ENCODE measurements at regions not wholly inside any gene's neighbourhood (a gene's known extent, or its start where the extent isn't known, plus 50 kb on each side); places are given as distances from the start of the nearest gene placed in this dataset.

DNA sequence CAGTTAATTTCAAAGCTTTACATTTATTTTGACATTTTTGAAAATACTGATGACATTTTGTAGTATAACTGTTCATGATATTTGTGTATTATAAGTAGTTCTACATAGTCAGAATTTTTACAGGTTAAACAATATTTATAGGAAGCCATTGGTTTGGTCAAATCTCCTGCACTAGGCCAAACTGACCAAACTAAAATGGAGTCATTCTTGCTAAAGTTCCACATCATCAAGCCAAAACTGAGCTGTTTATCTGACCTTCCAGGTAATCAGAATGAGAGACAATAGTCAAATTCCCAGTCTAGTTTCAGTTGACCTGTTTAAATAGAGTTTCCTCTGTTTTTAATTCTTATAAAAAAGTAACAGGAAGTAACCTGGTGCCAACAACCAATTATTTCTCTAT lies 253.3 kb upstream of the RGS18 start:
- no peak for ATAC-seq
- no peak overlapping the region for H3K4me2 ChIP-seq (ENCODE audit: low read depth, low read length)
- FAIRE-seq, result no peak
- H3K27me3 ChIP-seq (ENCODE audit: control insufficient read depth in 1 of 2, insufficient read depth in 2 of 2, low read length in 2 of 2), result no peaks in the 10 kb centered on the region
- peaks cover 17% of the 10 kb centered on the region; the same call in 1 of the 2 replicates for H3K9me3 ChIP-seq (ENCODE audit: low read length)
- ChIA-PET CTCF (ENCODE audit: low intra/inter-chr PET ratio, low total read pairs) (no interaction called here), POLR2A (no interaction called here)
- in situ Hi-C loops (cut with HindIII; ENCODE audit: extremely low pct_ligation_motif_present, low pct_unique_long_range_greater_than_20kb) (no loop called here), intact Hi-C loops (cut with micrococcal nuclease; ENCODE audit: unreplicated experiment) (no loop called here)
- no peak overlapping the region for H3K9ac ChIP-seq (ENCODE audit: insufficient read depth, low read depth, low read length)
- no TSS peak for BruUV-seq (replicated peaks)
- H4K20me1 ChIP-seq (ENCODE audit: insufficient read depth, low read length), result no peaks in the 10 kb centered on the region
- H3K27ac ChIP-seq (ENCODE audit: extremely low read length, insufficient read depth, low read length), result no peak overlapping the region
- H3K79me2 ChIP-seq (ENCODE audit: insufficient read depth, low read length), result no peaks in the 10 kb centered on the region
- TF ChIP-seq ATM (IDR thresholded peaks at IDR 0.05; ENCODE audit: borderline replicate concordance) (no peak), ZNF235 (CRISPR knock-in tag; IDR thresholded peaks at IDR 0.05; ENCODE audit: borderline replicate concordance) (no peak)
- no peak for DNase-seq (ENCODE audit: low spot score)
- H3K4me1 ChIP-seq (ENCODE audit: insufficient read depth, low read length), result no peaks in the 10 kb centered on the region
- no peak overlapping the region for H2AFZ ChIP-seq (ENCODE audit: low read length)
- H3K4me3 ChIP-seq (replicated peaks in 1 of 3; ENCODE audit: insufficient read depth in 1 of 3, low read depth in 2 of 3, low read length in 3 of 3), result no peak overlapping the region
- no peaks in the 10 kb centered on the region for H3K36me3 ChIP-seq (replicated peaks in 1 of 2; ENCODE audit: control insufficient read depth in 1 of 2, insufficient read depth in 2 of 2, low read length in 2 of 2)

- Histone ChIP-seq H3K4me3 (replicated peaks in 1 of 3; ENCODE audit: insufficient read depth in 1 of 3, low read depth in 2 of 3, low read length in 3 of 3) (no peak overlapping the region), H3K4me1 (ENCODE audit: insufficient read depth, low read length) (no peaks in the 10 kb centered on the region), H3K4me2 (ENCODE audit: low read depth, low read length) (no peak overlapping the region), H3K9me3 (ENCODE audit: low read length) (peaks cover 18% of the 10 kb centered on the region; the same call in 1 of the 2 replicates), H3K27me3 (ENCODE audit: control insufficient read depth in 1 of 2, insufficient read depth in 2 of 2, low read length in 2 of 2) (no peaks in the 10 kb centered on the region), H3K9ac (ENCODE audit: insufficient read depth, low read depth, low read length) (no peak overlapping the region), H3K27ac (ENCODE audit: extremely low read length, insufficient read depth, low read length) (no peak overlapping the region), H2AFZ (ENCODE audit: low read length) (no peak overlapping the region), H3K36me3 (replicated peaks in 1 of 2; ENCODE audit: control insufficient read depth in 1 of 2, insufficient read depth in 2 of 2, low read length in 2 of 2) (no peaks in the 10 kb centered on the region), H4K20me1 (ENCODE audit: insufficient read depth, low read length) (no peaks in the 10 kb centered on the region), H3K79me2 (ENCODE audit: insufficient read depth, low read length) (no peaks in the 10 kb centered on the region)
- DNase-seq (ENCODE audit: low spot score) (no peak), ATAC-seq (no peak), FAIRE-seq (no peak)
- in situ Hi-C loops (cut with HindIII; ENCODE audit: extremely low pct_ligation_motif_present, low pct_unique_long_range_greater_than_20kb) (no loop called here), intact Hi-C loops (cut with micrococcal nuclease; ENCODE audit: unreplicated experiment) (no loop called here)
- ChIA-PET POLR2A (no interaction called here), CTCF (ENCODE audit: low intra/inter-chr PET ratio, low total read pairs) (no interaction called here)
- no TSS peak for BruUV-seq (replicated peaks)
- TF ChIP-seq GATAD2A (CRISPR knock-in tag; IDR thresholded peaks at IDR 0.05) (no peak), HIVEP1 (CRISPR knock-in tag; IDR thresholded peaks at IDR 0.05) (no peak), ZBTB43 (CRISPR knock-in tag; conservative IDR thresholded peaks at IDR 0.05) (no peak), ZFY (CRISPR knock-in tag; IDR thresholded peaks at IDR 0.05) (no peak)
- 0% methylated on average over 1 of the region's 1 CpG for WGBS (ENCODE audit: low lambda C conversion rate)
These were observed 252.5 kb upstream of the RGS18 start for GRCh38 chr1:191905781-191906180.

Measured in HepG2 (cell line).